ENCODE measurements at regions not wholly inside any gene's neighbourhood (a gene's known extent, or its start where the extent isn't known, plus 50 kb on each side); places are given as distances from the start of the nearest gene placed in this dataset.
"Not testable (repeated sequence)": the region's sequence is repeated elsewhere in the genome, so short reads cannot be mapped to it uniquely, and the experiment has no call there.

DNA sequence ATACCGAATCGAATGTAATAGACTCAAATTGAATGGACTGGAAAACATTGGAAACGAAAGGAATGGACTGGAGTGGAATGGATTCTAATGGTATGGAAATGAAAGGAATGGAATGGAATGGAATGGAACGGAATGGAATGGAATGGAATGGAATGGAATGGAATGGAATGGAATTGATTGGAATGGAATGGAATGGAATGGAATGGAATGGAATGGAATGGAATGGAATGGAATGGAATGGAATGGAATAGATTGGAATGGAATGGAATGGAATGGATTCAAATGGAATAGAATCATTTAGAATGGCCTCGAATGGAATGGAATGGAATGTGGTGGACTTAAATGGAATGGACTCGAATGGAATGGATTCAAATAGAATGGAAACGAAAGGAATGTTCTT is 1057.5 kb upstream of the USP9Y start:
- not testable (repeated sequence) for H3K9me3 ChIP-seq (ENCODE audit: low read depth); H3K4me1 ChIP-seq (ENCODE audit: low read depth); H3K36me3 ChIP-seq; H3K27ac ChIP-seq; H3K27me3 ChIP-seq; H3K4me3 ChIP-seq; DNase-seq (ENCODE audit: low read depth in 1 of 2, low spot score in 1 of 2)

DNA sequence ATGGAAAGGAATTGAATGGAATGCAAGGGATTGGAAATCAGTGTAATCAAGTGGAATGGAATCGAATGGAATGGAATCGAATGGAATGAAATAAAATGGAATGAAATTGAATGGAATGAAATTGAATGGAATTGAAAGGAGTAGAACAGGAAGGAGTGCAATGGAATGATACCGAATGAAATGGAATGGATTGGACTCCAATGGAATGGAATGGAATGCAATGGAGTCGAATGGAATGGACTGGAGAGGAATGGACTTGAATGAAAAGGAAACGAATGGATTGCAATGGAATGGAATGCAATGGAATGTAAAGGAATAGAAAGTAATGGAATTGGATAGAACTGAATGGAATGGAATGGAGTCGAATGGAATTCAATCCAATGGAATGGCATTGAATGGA is 1032.8 kb upstream of the USP9Y start:
- DNase-seq (ENCODE audit: low read depth in 1 of 2, low spot score in 1 of 2): peak in 1 of 2 donors; percentile 20
- Histone ChIP-seq H3K4me1 (ENCODE audit: low read depth) (no peaks in the 10 kb centered on the region), H3K4me3 (no peak overlapping the region), H3K36me3 (no peaks in the 10 kb centered on the region), H3K27ac (no peak overlapping the region), H3K27me3 (no peaks in the 10 kb centered on the region), H3K9me3 (ENCODE audit: low read depth) (no peaks in the 10 kb centered on the region)
- TF ChIP-seq, protein P1, sequence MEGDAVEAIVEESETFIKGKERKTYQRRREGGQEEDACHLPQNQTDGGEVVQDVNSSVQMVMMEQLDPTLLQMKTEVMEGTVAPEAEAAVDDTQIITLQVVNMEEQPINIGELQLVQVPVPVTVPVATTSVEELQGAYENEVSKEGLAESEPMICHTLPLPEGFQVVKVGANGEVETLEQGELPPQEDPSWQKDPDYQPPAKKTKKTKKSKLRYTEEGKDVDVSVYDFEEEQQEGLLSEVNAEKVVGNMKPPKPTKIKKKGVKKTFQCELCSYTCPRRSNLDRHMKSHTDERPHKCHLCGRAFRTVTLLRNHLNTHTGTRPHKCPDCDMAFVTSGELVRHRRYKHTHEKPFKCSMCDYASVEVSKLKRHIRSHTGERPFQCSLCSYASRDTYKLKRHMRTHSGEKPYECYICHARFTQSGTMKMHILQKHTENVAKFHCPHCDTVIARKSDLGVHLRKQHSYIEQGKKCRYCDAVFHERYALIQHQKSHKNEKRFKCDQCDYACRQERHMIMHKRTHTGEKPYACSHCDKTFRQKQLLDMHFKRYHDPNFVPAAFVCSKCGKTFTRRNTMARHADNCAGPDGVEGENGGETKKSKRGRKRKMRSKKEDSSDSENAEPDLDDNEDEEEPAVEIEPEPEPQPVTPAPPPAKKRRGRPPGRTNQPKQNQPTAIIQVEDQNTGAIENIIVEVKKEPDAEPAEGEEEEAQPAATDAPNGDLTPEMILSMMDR (IDR thresholded peaks at IDR 0.05; ENCODE audit: low read depth, low read length): no peak
